GM18502 (cell line): ENCODE measurements at regions not wholly inside any gene's neighbourhood (a gene's known extent, or its start where the extent isn't known, plus 50 kb on each side); places are given as distances from the start of the nearest gene placed in this dataset.

Source experiments
- ATAC-seq: cut with Tn5 transposase; IDR thresholded peaks from one replicate; pipeline ENCODE4 v1.9.1; 2021; ENCODE audit warnings: mild to moderate bottlenecking; ENCODE audit not compliant: unreplicated experiment, poor library complexity

DNA sequence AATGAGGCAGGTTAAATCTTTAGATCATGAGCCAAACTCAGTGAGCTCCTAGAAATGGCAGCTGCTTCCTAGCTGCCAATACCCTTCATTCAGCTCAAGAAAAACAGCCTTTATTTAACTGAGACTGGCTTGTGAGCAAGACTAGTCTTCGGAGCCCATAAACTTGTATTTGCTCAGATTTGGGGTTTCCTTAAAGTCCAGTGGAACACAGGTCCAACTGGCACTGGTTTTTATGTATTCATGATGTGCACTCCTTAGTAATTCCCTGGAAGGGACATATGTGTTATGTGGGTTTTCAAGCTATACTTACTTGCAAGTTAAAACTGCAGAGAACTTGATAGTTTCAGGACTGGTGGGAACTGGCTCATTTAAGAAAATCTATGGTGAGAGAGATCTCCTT, 380.1 kb upstream of the TMEM132C start:
- no peak for ATAC-seq

- ATAC-seq = no peak
These were observed 377.8 kb upstream of the TMEM132C start for GRCh38 chr12:127888943-127889719.

GRCh38 chr12:127893895-127894609, 372.9 kb upstream of the TMEM132C start:
- no peak for ATAC-seq

DNA sequence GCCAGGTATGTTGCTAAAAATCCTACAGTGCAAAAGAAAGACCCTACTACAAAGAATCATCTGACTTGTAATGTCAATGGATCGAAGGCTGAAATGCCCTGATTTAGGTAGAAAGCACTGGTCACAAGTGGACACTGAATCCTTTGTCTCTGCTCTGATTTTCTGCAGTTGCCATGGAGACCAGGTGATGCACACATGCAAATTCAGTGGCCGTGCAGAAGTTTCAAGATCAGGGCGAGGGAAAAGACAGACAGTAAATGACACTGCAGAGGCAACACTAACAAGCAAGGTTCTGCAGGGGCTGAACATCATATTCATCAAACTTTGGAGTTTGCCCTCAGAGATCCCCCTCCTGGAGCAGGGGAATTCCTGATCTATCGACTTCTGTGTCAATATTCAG, 370.3 kb upstream of the TMEM132C start:
- ATAC-seq = no peak

DNA sequence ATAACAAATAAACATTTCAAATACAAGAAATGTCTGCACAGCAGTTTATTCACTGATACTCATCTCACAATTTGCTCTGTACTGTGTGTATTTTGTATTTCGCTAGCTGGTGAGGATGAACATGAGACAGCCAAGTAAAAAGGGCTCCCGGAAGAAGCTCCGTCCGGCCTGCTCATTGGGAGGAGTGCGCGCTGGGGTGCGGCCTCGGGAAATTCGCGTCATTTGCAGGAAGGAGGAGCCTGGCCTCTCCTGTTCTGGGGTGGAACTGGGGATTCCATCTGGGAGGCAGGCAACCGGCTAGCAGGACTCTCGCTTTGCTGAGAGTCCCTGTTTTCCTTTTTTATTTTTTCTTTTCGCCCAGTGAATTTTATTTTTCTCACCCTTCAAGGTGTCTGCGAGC, 368.4 kb upstream of the TMEM132C start:
- ATAC-seq = no peak

- ATAC-seq = no peak
These were observed 367.0 kb upstream of the TMEM132C start for GRCh38 chr12:127899971-127900370.

DNA sequence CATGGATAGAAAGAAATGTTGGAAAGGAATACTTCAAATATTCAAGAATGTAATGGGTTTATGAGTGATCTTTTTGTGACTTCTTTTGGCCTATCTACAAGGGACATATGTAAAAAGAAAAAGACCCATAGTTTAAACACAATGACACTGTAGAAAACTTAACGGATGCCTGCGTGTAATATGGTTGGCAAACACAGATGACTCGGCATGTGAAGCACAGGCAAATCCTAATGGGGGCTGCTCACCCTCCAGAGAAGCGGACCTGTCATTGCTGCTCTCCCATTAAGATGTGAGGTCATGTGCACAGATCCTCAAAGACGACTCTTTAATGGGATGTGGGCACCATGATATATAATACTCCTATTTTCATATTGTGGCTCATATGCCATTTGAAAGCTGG, 366.6 kb upstream of the TMEM132C start:
- ATAC-seq = no peak

DNA sequence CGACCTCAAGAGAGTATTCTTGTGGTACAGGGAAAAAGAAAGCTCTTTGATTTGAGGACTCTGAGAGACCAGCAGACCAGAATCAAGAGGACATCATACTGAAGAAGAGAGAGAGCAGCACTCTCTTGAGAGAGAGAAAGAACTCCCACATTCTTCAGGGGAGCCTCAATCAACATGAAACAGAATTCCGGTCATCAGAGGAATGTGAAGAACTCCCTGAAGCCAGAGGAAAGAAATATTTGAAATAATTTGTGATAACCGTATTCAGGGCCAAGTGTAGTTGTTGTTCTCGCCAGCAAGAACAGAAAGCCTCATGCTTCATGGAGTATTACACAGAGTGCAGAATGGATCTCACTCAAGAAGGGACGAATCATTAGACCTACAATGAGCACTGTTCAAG, 363.8 kb upstream of the TMEM132C start:
- ATAC-seq = no peak

DNA sequence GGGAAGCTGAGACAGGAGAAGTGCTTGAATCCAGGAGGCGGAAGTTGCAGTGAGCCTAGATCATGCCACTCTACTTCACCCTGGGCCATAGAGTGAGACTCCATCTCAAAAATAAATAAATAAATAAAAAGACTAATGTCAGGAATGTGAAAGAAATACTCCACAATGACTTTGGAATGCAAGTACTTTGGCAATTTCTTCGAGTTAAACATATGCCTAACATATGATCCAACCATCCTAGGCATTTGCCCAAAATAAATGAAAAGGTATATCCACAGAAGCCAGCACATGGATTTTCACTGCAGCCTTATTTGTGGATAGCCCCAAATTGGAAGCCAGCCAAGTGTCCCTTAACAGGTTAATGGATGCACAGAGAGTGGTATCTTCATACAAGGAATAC, 357.9 kb upstream of the TMEM132C start:
- no peak for ATAC-seq

GRCh38 chr12:127911291-127911690, 355.7 kb upstream of the TMEM132C start:
- ATAC-seq = no peak

DNA sequence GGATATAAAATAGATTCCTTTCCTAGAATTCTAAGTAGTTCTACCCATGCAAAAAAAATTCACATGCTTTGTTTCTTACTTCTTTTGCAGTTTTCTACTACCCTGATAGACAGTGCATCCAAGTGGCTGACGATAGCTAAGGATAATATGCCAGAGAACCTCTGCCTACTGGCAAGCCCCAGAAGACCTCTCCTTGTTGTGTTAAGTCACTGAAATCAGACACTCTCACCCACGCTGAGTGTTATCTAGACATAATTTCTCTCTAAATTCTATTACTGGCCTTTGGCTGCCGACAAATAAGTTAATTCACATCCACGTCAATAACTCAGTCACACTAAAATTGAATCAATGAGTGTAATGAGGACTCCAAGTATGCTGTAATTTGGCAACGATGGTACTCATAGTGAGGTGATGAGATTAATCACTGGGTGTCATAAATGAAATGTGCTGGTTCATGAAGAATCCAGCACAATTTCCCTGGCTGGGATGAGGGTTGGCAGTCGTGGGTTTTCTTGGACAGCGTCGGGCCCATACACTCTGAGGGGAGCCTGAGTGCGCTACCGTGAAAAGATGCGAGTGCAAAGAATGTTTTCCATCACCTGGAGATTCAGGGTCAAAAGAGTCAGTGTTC, 354.8 kb upstream of the TMEM132C start:
- no peak for ATAC-seq

GRCh38 chr12:127923501-127923900, 343.5 kb upstream of the TMEM132C start:
- no peak for ATAC-seq

- ATAC-seq = no peak
These were observed 341.0 kb upstream of the TMEM132C start for GRCh38 chr12:127925971-127926370.

DNA sequence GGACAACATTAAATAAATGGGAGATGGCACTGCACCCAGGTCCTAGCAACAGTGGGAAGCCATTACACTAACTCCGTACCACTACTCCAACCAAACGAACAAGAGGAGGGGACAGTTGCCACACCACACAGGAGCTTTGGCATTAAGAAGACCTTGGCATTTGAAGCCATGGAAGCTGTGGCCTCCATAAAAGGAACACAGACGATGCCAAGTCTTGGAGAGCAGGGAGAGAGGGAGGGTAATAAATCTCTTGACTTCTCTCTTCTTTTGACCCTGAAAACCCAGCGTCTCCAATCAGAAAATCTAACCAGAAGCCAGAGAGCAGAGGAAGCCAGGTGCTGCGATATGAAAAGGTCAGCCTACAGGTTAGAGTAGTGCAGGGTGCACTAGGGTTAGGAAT, 338.8 kb upstream of the TMEM132C start:
- no peak for ATAC-seq

- ATAC-seq = no peak
These were observed 338.1 kb upstream of the TMEM132C start for GRCh38 chr12:127928615-127929571.

- no peak for ATAC-seq
These were observed 336.8 kb upstream of the TMEM132C start for GRCh38 chr12:127930122-127930521.

DNA sequence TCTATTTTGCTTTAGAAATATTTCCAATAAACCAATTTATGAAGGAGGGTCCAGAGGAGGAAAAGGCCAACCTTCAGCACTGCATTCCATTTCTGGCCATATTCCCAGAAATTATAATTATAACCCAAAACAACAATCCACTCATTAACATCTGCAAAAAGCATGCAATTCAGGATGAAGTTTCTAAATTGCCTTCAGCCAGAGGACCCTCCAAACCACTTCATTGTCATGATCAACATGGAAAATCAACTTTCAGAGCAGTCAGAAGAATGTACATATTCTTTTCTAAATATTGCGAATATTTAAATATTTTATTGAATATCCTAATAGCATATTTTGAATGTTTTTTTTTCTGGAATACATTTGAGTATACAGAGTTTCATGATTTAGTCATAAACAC, 332.6 kb upstream of the TMEM132C start:
- no peak for ATAC-seq

GRCh38 chr12:127936463-127936862, 330.5 kb upstream of the TMEM132C start:
- no peak for ATAC-seq

DNA sequence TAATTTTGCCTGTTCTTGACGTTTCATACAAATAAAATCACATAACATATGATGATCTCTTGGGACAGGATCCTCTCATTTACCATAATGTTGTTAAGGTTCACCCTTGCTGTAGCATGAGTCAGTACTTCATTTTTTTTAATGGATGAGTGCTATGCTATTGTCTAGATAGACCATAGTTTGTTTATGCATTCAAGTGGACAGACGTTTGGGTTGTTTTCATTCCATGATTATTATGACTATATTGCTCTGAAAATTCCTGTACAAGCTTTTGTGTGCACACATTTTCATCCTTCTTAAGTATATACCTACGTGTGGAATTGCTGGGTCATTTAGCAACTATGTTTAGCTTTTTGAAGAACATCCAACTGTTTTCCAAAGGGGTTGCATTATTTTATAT, 325.6 kb upstream of the TMEM132C start:
- no peak for ATAC-seq

DNA sequence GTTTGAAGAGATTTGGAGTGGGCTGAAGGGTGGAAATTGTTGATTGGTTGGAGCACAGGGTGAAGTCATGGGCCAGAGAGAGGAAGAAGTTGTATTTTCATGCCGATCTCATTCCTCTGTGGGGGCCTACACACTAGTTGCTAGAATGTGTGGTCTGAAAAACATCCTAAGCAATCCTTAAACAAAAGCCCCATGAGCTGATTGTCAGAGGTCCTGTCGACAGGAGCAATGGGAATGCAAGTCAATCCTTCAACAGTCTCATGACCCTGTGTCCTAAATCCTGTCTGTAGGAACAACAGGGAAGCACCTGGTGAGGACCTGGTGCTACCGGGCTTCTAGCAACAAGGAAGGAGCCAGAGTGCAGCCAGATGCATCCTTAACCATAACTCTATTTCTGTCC, 324.0 kb upstream of the TMEM132C start:
- ATAC-seq = no peak
